SK-N-SH treated with all-trans-retinoic acid at 6 μM for 48 hours (cell line): ENCODE measurements at regions not wholly inside any gene's neighbourhood (a gene's known extent, or its start where the extent isn't known, plus 50 kb on each side); places are given as distances from the start of the nearest gene placed in this dataset.

Experiments
- ARNTL ChIP-seq: fragments of 450-650 bp; formaldehyde crosslinking; IDR thresholded peaks from 2 replicates; pipeline ENCODE4 v1.5.0; 2020; ENCODE audit warnings: low read depth, mild to moderate bottlenecking, moderate library complexity, borderline replicate concordance
- CSDC2 ChIP-seq: fragments of 250-450 bp; sonication (Bioruptor Pico); IDR thresholded peaks from 2 replicates; pipeline ENCODE4 v1.5.0; 2020; ENCODE audit warnings: mild to moderate bottlenecking, moderate library complexity
- CSRNP3 ChIP-seq: fragments of 250-450 bp; sonication (Bioruptor Pico); IDR thresholded peaks from 2 replicates; pipeline ENCODE4 v1.5.1; 2021; ENCODE audit warnings: mild to moderate bottlenecking, moderate library complexity
- GLIS3 ChIP-seq: fragments of 250-450 bp; sonication (Bioruptor Pico); IDR thresholded peaks from 2 replicates; pipeline ENCODE4 v1.5.0; 2020; ENCODE audit warnings: mild to moderate bottlenecking, moderate library complexity
- ISL1 ChIP-seq: fragments of 250-450 bp; sonication (Bioruptor Pico); IDR thresholded peaks from 2 replicates; pipeline ENCODE4 v2.1.2; 2022; ENCODE audit warnings: mild to moderate bottlenecking, moderate library complexity
- PPARA ChIP-seq: fragments of 250-450 bp; sonication (Bioruptor Pico); IDR thresholded peaks from 2 replicates; pipeline ENCODE4 v1.5.0; 2020; ENCODE audit warnings: mild to moderate bottlenecking, borderline replicate concordance
- RARB ChIP-seq: fragments of 250-450 bp; sonication (Bioruptor Pico); IDR thresholded peaks from 2 replicates; pipeline ENCODE4 v1.8.0; 2021; ENCODE audit warnings: mild to moderate bottlenecking, moderate library complexity
- ZFP3 ChIP-seq: fragments of 250-450 bp; sonication (Bioruptor Pico); IDR thresholded peaks from 2 replicates; pipeline ENCODE4 v1.5.0; 2020; ENCODE audit warnings: mild to moderate bottlenecking, moderate library complexity
- ZFP30 ChIP-seq: fragments of 450-650 bp; formaldehyde crosslinking; IDR thresholded peaks from 2 replicates; pipeline ENCODE4 v1.5.0; 2022; ENCODE audit warnings: mild to moderate bottlenecking, moderate library complexity
- ZNF565 ChIP-seq: fragments of 450-650 bp; formaldehyde crosslinking; conservative IDR thresholded peaks from 2 replicates; pipeline ENCODE4 v1.5.0; 2020; ENCODE audit warnings: low read depth, mild to moderate bottlenecking, moderate library complexity
- ZNF70 ChIP-seq: fragments of 450-650 bp; formaldehyde crosslinking; IDR thresholded peaks from 2 replicates; pipeline ENCODE4 v1.5.0; 2020; ENCODE audit warnings: mild to moderate bottlenecking, moderate library complexity
- TF ChIP-seq, protein P1 (sequence below): fragments of 250-450 bp; sonication (Bioruptor Pico); IDR thresholded peaks from 2 replicates; pipeline ENCODE4 v1.8.0; 2021; ENCODE audit warnings: low read depth, mild to moderate bottlenecking, moderate library complexity, borderline replicate concordance
- TF ChIP-seq, protein P2 (sequence below): fragments of 250-450 bp; sonication (Bioruptor Pico); IDR thresholded peaks from 2 replicates; pipeline ENCODE4 v1.5.0; 2020; ENCODE audit warnings: mild to moderate bottlenecking, moderate library complexity

- TF ChIP-seq ZFP30 (CRISPR knock-in tag) (no peak), CSDC2 (no peak), ZFP3 (CRISPR knock-in tag) (no peak), ISL1 (CRISPR knock-in tag) (no peak), CSRNP3 (CRISPR knock-in tag) (no peak), ZNF70 (CRISPR knock-in tag) (no peak), PPARA (CRISPR knock-in tag) (no peak), GLIS3 (no peak), ZNF565 (CRISPR knock-in tag) (no peak), RARB (no peak), ARNTL (CRISPR knock-in tag) (no peak)
- TF ChIP-seq, protein P1, sequence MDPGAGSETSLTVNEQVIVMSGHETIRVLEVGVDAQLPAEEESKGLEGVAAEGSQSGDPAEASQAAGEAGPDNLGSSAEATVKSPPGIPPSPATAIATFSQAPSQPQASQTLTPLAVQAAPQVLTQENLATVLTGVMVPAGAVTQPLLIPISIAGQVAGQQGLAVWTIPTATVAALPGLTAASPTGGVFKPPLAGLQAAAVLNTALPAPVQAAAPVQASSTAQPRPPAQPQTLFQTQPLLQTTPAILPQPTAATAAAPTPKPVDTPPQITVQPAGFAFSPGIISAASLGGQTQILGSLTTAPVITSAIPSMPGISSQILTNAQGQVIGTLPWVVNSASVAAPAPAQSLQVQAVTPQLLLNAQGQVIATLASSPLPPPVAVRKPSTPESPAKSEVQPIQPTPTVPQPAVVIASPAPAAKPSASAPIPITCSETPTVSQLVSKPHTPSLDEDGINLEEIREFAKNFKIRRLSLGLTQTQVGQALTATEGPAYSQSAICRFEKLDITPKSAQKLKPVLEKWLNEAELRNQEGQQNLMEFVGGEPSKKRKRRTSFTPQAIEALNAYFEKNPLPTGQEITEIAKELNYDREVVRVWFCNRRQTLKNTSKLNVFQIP (CRISPR knock-in tag), result no peak
- TF ChIP-seq, protein P2, sequence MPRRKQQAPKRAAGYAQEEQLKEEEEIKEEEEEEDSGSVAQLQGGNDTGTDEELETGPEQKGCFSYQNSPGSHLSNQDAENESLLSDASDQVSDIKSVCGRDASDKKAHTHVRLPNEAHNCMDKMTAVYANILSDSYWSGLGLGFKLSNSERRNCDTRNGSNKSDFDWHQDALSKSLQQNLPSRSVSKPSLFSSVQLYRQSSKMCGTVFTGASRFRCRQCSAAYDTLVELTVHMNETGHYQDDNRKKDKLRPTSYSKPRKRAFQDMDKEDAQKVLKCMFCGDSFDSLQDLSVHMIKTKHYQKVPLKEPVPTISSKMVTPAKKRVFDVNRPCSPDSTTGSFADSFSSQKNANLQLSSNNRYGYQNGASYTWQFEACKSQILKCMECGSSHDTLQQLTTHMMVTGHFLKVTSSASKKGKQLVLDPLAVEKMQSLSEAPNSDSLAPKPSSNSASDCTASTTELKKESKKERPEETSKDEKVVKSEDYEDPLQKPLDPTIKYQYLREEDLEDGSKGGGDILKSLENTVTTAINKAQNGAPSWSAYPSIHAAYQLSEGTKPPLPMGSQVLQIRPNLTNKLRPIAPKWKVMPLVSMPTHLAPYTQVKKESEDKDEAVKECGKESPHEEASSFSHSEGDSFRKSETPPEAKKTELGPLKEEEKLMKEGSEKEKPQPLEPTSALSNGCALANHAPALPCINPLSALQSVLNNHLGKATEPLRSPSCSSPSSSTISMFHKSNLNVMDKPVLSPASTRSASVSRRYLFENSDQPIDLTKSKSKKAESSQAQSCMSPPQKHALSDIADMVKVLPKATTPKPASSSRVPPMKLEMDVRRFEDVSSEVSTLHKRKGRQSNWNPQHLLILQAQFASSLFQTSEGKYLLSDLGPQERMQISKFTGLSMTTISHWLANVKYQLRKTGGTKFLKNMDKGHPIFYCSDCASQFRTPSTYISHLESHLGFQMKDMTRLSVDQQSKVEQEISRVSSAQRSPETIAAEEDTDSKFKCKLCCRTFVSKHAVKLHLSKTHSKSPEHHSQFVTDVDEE (CRISPR knock-in tag), result no peak
Measured at GRCh38 chr9:17856995-17857394, 278.1 kb downstream of the SH3GL2 start.
